Stimulated activated CD8-positive, alpha-beta memory T cell treated with anti-CD3 and anti-CD28 coated beads, Interleukin-12 subunit alpha, Interleukin-12 subunit beta, amount 100 ng/mL, for 4 hours (primary cell): ENCODE measurements at regions not wholly inside any gene's neighbourhood (a gene's known extent, or its start where the extent isn't known, plus 50 kb on each side); places are given as distances from the start of the nearest gene placed in this dataset.
"Not testable (repeated sequence)": the region's sequence is repeated elsewhere in the genome, so short reads cannot be mapped to it uniquely, and the experiment has no call there.

Experiments
- DNase-seq: peaks from one replicate; pipeline ENCODE4 v3.0.0-alpha.2; 2020; ENCODE audit warnings: low read depth

- no peak for DNase-seq
These were observed 141.3 kb downstream of the PSAT1 start for GRCh38 chr9:78438211-78438610.

- no peak for DNase-seq
These were observed 141.9 kb downstream of the PSAT1 start for GRCh38 chr9:78438780-78439179.

- peak; percentile 14 for DNase-seq
These were observed 142.4 kb downstream of the PSAT1 start for GRCh38 chr9:78439190-78439865.

GRCh38 chr9:78439866-78440830 lies 143.2 kb downstream of the PSAT1 start:
- no peak for DNase-seq

- no peak for DNase-seq
These were observed 144.5 kb downstream of the PSAT1 start for GRCh38 chr9:78441396-78441795.

- no peak for DNase-seq
These were observed 145.0 kb downstream of the PSAT1 start for GRCh38 chr9:78441822-78442431.

GRCh38 chr9:78442577-78442976 lies 145.7 kb downstream of the PSAT1 start:
- not testable (repeated sequence) for DNase-seq

- DNase-seq, result no peak
These were observed 147.0 kb downstream of the PSAT1 start for GRCh38 chr9:78443946-78444345.

- no peak for DNase-seq
These were observed 152.2 kb downstream of the PSAT1 start for GRCh38 chr9:78448960-78449673.

GRCh38 chr9:78453450-78453849 lies 156.5 kb downstream of the PSAT1 start:
- no peak for DNase-seq

GRCh38 chr9:78462611-78463010 lies 165.7 kb downstream of the PSAT1 start:
- DNase-seq, result no peak

- no peak for DNase-seq
These were observed 166.8 kb downstream of the PSAT1 start for GRCh38 chr9:78463750-78464149.

GRCh38 chr9:78468231-78468630 lies 171.3 kb downstream of the PSAT1 start:
- no peak for DNase-seq

GRCh38 chr9:78468974-78469576 lies 172.2 kb downstream of the PSAT1 start:
- no peak for DNase-seq

- DNase-seq, result no peak
These were observed 173.3 kb downstream of the PSAT1 start for GRCh38 chr9:78470216-78470615.

GRCh38 chr9:78470741-78471140 lies 173.8 kb downstream of the PSAT1 start:
- no peak for DNase-seq

GRCh38 chr9:78472111-78472510 lies 175.2 kb downstream of the PSAT1 start:
- DNase-seq, result no peak

GRCh38 chr9:78479441-78479840 lies 182.5 kb downstream of the PSAT1 start:
- no peak for DNase-seq

GRCh38 chr9:78486661-78487060 lies 189.7 kb downstream of the PSAT1 start:
- no peak for DNase-seq

GRCh38 chr9:78490231-78490630 lies 193.3 kb downstream of the PSAT1 start:
- no peak for DNase-seq

GRCh38 chr9:78491402-78491801 lies 194.5 kb downstream of the PSAT1 start:
- no peak for DNase-seq
